ENCODE measurements at regions not wholly inside any gene's neighbourhood (a gene's known extent, or its start where the extent isn't known, plus 50 kb on each side); places are given as distances from the start of the nearest gene placed in this dataset.

DNA sequence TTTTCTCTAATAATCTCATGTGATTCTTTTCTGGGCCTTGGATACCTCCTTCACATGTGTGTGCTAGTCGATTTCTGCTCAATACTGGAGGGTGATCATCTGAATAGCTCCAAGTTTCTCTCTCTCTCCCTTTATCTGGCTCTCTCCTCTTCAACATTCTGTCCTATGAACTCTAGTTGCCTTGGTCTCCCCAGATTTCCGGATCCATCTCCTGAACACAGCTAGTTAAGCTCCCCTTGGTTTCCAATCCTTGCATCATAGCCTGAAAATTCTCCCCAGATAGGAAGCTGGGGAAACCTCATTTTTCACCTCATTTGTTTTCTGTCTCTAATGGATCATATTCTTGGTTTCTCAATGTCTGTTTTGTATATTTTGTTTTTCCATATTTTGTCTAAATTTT is 832.3 kb downstream of the MTRR start:
- TF ChIP-seq, protein P1, sequence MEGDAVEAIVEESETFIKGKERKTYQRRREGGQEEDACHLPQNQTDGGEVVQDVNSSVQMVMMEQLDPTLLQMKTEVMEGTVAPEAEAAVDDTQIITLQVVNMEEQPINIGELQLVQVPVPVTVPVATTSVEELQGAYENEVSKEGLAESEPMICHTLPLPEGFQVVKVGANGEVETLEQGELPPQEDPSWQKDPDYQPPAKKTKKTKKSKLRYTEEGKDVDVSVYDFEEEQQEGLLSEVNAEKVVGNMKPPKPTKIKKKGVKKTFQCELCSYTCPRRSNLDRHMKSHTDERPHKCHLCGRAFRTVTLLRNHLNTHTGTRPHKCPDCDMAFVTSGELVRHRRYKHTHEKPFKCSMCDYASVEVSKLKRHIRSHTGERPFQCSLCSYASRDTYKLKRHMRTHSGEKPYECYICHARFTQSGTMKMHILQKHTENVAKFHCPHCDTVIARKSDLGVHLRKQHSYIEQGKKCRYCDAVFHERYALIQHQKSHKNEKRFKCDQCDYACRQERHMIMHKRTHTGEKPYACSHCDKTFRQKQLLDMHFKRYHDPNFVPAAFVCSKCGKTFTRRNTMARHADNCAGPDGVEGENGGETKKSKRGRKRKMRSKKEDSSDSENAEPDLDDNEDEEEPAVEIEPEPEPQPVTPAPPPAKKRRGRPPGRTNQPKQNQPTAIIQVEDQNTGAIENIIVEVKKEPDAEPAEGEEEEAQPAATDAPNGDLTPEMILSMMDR (IDR thresholded peaks at IDR 0.05) = no peak
- no peak for TF ChIP-seq POLR2A (IDR thresholded peaks at IDR 0.05)

Measured in lower leg skin (tissue), 3 donors.